IMR-90 (cell line): ENCODE measurements at regions not wholly inside any gene's neighbourhood (a gene's known extent, or its start where the extent isn't known, plus 50 kb on each side); places are given as distances from the start of the nearest gene placed in this dataset.

Experiments
- ATAC-seq: fragments of 200-7000 bp; cut with Tn5 transposase; 2 replicates; pipeline ENCODE4 v1.9.1; 2020; ENCODE audit warnings: low read depth, mild to moderate bottlenecking, moderate library complexity
- BruUV-seq: library from RNA; stranded (reverse); fragments of 400-500 nt; replicated peaks from 2 replicates; lab custom pipeline; 2021; lab: Mats Ljungman, UMichigan
- CTCF ChIA-PET: fragments of 300-600 bp; formaldehyde crosslinking; extraction: SDS; loops from one replicate; lab custom pipeline; 2021; ENCODE audit warnings: antibody characterized with exemption; lab: Yijun Ruan, JAX
- POLR2A ChIA-PET: fragments of 300-600 bp; sonication (Branson Sonifier 250); formaldehyde crosslinking; loops from one replicate; lab custom pipeline; 2022; ENCODE audit warnings: antibody characterized with exemption; ENCODE audit not compliant: unreplicated experiment; lab: Charles Lee
- DNase-seq: peaks from one replicate; pipeline ENCODE4 v3.0.0; 2013
- H2AFZ ChIP-seq: replicated peaks from 2 replicates; pipeline ENCODE3; 2013; ENCODE audit warnings: low read length, mild to moderate bottlenecking; ENCODE audit not compliant: poor library complexity
- H2AK5ac ChIP-seq: 2 replicates; pipeline ENCODE4 v1.6.1; 2013; ENCODE audit warnings: low read depth, low read length, inconsistent platforms
- H2AK9ac ChIP-seq: replicated peaks from 2 replicates; pipeline ENCODE3; 2013; ENCODE audit warnings: mild to moderate bottlenecking, low read depth, low read length, moderate library complexity; ENCODE audit not compliant: poor library complexity
- H2BK120ac ChIP-seq: 2 replicates; pipeline ENCODE4 v1.6.1; 2013; ENCODE audit warnings: low read depth, low read length, inconsistent platforms
- H2BK15ac ChIP-seq: 3 replicates; pipeline ENCODE4 v1.6.1; 2013; ENCODE audit warnings: low read depth, low read length, inconsistent platforms
- H2BK20ac ChIP-seq: 2 replicates; pipeline ENCODE4 v1.6.1; 2013; ENCODE audit warnings: low read depth, mild to moderate bottlenecking, inconsistent platforms, low read length, moderate library complexity
- H2BK5ac ChIP-seq: 2 replicates; pipeline ENCODE4 v1.6.1; 2013; ENCODE audit warnings: mild to moderate bottlenecking, low read depth, low read length, inconsistent platforms; ENCODE audit not compliant: poor library complexity, severe bottlenecking
- H3K14ac ChIP-seq: replicated peaks from 2 replicates; pipeline ENCODE4 v1.6.1; 2013; ENCODE audit warnings: low read depth, low read length, inconsistent platforms
- H3K18ac ChIP-seq: 2 replicates; pipeline ENCODE4 v1.6.1; 2013; ENCODE audit warnings: low read depth, low read length, control low read depth
- H3K23ac ChIP-seq: 2 replicates; pipeline ENCODE4 v1.6.1; 2013; ENCODE audit warnings: low read depth, low read length, inconsistent platforms
- H3K27ac ChIP-seq: 2 replicates; pipeline ENCODE4 v1.5.1; 2013; ENCODE audit warnings: mild to moderate bottlenecking, control low read depth, low read length; ENCODE audit not compliant: insufficient read depth
- H3K27me3 ChIP-seq: 2 replicates; pipeline ENCODE4 v1.6.1; 2013; ENCODE audit warnings: low read length; ENCODE audit not compliant: control insufficient read depth, insufficient read depth
- H3K36me3 ChIP-seq: 2 replicates; pipeline ENCODE4 v1.6.1; 2013; ENCODE audit warnings: low read length, mixed read lengths; ENCODE audit not compliant: control insufficient read depth, insufficient read depth
- H3K4ac ChIP-seq: 2 replicates; pipeline ENCODE4 v1.6.1; 2013; ENCODE audit warnings: low read depth, low read length, inconsistent platforms
- H3K4me1 ChIP-seq: 2 replicates; pipeline ENCODE4 v1.6.1; 2013; ENCODE audit warnings: low read length, mixed read lengths; ENCODE audit not compliant: control insufficient read depth, insufficient read depth
- H3K4me2 ChIP-seq: 2 replicates; pipeline ENCODE4 v1.6.1; 2013; ENCODE audit warnings: low read depth, mild to moderate bottlenecking, control low read depth, low read length, moderate library complexity
- H3K4me3 ChIP-seq: 2 replicates; pipeline ENCODE4 v1.5.1; 2013; ENCODE audit warnings: low read depth, mild to moderate bottlenecking, control low read depth, low read length, moderate library complexity; ENCODE audit not compliant: insufficient read depth
- H3K56ac ChIP-seq: 2 replicates; pipeline ENCODE4 v1.6.1; 2013; ENCODE audit warnings: low read length, inconsistent platforms; ENCODE audit not compliant: insufficient read depth; ENCODE audit errors: extremely low read depth
- H3K79me1 ChIP-seq, 2 experiments: 2 replicates each; pipeline ENCODE4 v1.6.1; 2013; ENCODE audit warnings: low read length in 2 of 2, inconsistent platforms in 1 of 2, low read depth in 1 of 2
- H3K9ac ChIP-seq: 2 replicates; pipeline ENCODE4 v1.6.1; 2013; ENCODE audit warnings: low read depth, low read length, control low read depth
- H3K9me1 ChIP-seq: 2 replicates; pipeline ENCODE4 v1.6.1; 2013; ENCODE audit warnings: low read length, inconsistent platforms; ENCODE audit not compliant: insufficient read depth
- H3K9me3 ChIP-seq: 2 replicates; pipeline ENCODE4 v1.6.1; 2013; ENCODE audit warnings: low read length; ENCODE audit not compliant: control insufficient read depth, insufficient read depth
- H4K20me1 ChIP-seq: 2 replicates; pipeline ENCODE4 v1.6.1; 2013; ENCODE audit warnings: low read length, inconsistent platforms; ENCODE audit not compliant: insufficient read depth
- H4K5ac ChIP-seq: 2 replicates; pipeline ENCODE4 v1.6.1; 2013; ENCODE audit warnings: mild to moderate bottlenecking, low read depth, low read length, control low read depth
- H4K8ac ChIP-seq, 2 experiments: 2 replicates each; pipeline ENCODE4 v1.6.1; 2013; ENCODE audit warnings: low read depth in 2 of 2, low read length in 2 of 2, control low read depth in 1 of 2, inconsistent platforms in 1 of 2
- H4K91ac ChIP-seq: 2 replicates; pipeline ENCODE4 v1.6.1; 2013; ENCODE audit warnings: low read depth, low read length, inconsistent platforms; ENCODE audit not compliant: insufficient read depth
- BHLHE40 ChIP-seq: fragments of 150-350 bp; IDR thresholded peaks from 2 replicates; pipeline ENCODE4 v1.6.1; 2016; ENCODE audit warnings: mild to moderate bottlenecking, low read depth, low read length
- CEBPB ChIP-seq: IDR thresholded peaks from 2 replicates; pipeline ENCODE4 v1.6.1; 2012; ENCODE audit warnings: low read depth, low read length, improper control_type of control experiment
- CHD1 ChIP-seq: IDR thresholded peaks from 2 replicates; pipeline ENCODE4 v1.6.1; 2012; ENCODE audit warnings: low read depth, low read length, improper control_type of control experiment
- FOS ChIP-seq: fragments of 150-350 bp; IDR thresholded peaks from 2 replicates; pipeline ENCODE4 v1.6.1; 2016; ENCODE audit warnings: low read depth, low read length
- MAFK ChIP-seq: IDR thresholded peaks from 2 replicates; pipeline ENCODE4 v1.6.1; 2012; ENCODE audit warnings: low read depth, low read length, improper control_type of control experiment
- MAZ ChIP-seq: IDR thresholded peaks from 2 replicates; pipeline ENCODE4 v1.6.1; 2012; ENCODE audit warnings: low read depth, mild to moderate bottlenecking, low read length, improper control_type of control experiment, moderate library complexity, borderline replicate concordance
- MXI1 ChIP-seq: IDR thresholded peaks from 2 replicates; pipeline ENCODE4 v1.6.1; 2012; ENCODE audit warnings: low read depth, mild to moderate bottlenecking, low read length, moderate library complexity, borderline replicate concordance
- POLR2A ChIP-seq: IDR thresholded peaks from 2 replicates; pipeline ENCODE4 v1.6.1; 2012; ENCODE audit warnings: mild to moderate bottlenecking, low read depth, low read length
- RAD21 ChIP-seq: IDR thresholded peaks from 2 replicates; pipeline ENCODE4 v1.6.1; 2012; ENCODE audit warnings: low read length, improper control_type of control experiment
- RCOR1 ChIP-seq: IDR thresholded peaks from 2 replicates; pipeline ENCODE4 v1.6.1; 2012; ENCODE audit warnings: mild to moderate bottlenecking, low read length, improper control_type of control experiment; ENCODE audit not compliant: insufficient replicate concordance
- RFX5 ChIP-seq: IDR thresholded peaks from 2 replicates; pipeline ENCODE4 v1.8.0; 2012; ENCODE audit warnings: low read depth, mild to moderate bottlenecking, low read length, moderate library complexity
- SMC3 ChIP-seq: fragments of 150-350 bp; IDR thresholded peaks from 2 replicates; pipeline ENCODE4 v1.6.1; 2016; ENCODE audit warnings: low read depth, mild to moderate bottlenecking, antibody characterized with exemption, low read length, moderate library complexity
- USF2 ChIP-seq: fragments of 150-350 bp; IDR thresholded peaks from 2 replicates; pipeline ENCODE4 v1.6.1; 2017; ENCODE audit warnings: mild to moderate bottlenecking, antibody characterized with exemption, low read length, low read depth
- WGBS, 2 experiments: methylation state at CpG; one replicate each; pipeline versions ENCODE4 v1.1.5 to v1.1.7; 2013; ENCODE audit warnings: missing lambda C conversion rate in 2 of 2; ENCODE audit not compliant: insufficient read length in 1 of 2; ENCODE audit errors: extremely low coverage in 2 of 2; 5-methylcytosine and 5-hydroxymethylcytosine counted together
- dilution Hi-C: fragments of 300-500 bp; cut with HindIII; formaldehyde crosslinking; loops from one replicate; pipeline ENCODE4 v1.14.3; 2018; ENCODE audit warnings: low sequenced_read_pairs; ENCODE audit not compliant: unreplicated experiment
- in situ Hi-C: fragments of 300-500 bp; cut with MboI; formaldehyde crosslinking; loops from 3 replicates; pipeline ENCODE4 v1.14.3; 2019; ENCODE audit warnings: low sequenced_read_pairs, inconsistent platforms, mixed read lengths
- intact Hi-C: fragments of 100-400 bp; cut with micrococcal nuclease; formaldehyde crosslinking; loops from 2 replicates; pipeline ENCODE4 v1.10.0; 2022
- TF ChIP-seq, protein P1 (sequence below): conservative IDR thresholded peaks from 2 replicates; pipeline ENCODE4 v1.5.1; 2012; ENCODE audit warnings: mild to moderate bottlenecking, low read depth, low read length, improper control_type of control experiment
- TF ChIP-seq, protein P2 (sequence below): fragments of 150-350 bp; IDR thresholded peaks from 2 replicates; pipeline ENCODE4 v1.6.1; 2016; ENCODE audit warnings: low read depth, mild to moderate bottlenecking, low read length, moderate library complexity, borderline replicate concordance

DNA sequence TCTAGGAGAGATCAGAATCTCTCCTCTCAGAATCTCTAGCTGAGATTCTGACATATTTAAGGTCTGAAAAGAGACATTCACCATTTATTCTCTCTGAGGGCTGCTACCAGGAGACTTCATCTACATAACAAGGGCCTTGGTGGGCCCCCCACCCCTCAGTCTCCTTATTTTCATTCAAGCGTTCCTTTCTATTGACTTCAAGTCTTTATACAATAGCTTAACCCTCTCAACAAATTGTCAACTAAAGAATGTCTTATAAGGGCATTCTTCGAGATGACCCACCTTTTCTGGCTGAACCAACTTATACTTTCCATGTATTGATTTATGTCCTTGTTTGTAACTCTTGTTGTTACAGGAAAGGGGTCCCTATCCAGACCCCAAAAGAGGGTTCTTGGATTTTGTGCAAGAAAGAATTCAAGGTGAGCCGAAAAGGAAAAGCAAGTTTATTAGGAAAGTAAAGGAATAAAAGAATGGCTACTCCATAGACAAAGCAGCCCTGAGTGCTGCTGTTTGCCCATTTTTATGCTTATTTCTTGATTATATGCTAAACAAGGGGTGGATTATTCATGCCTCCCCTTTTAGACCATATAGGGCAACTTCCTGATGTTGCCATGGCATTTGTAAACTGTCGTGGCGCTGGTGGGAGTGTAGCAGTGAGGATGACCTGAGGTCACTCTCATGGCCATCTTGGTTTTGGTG lies 209.5 kb upstream of the ALCAM start:
- H4K8ac ChIP-seq, result no peak overlapping the region
- H3K9ac ChIP-seq, result no peak overlapping the region
- H3K4me3 ChIP-seq, result no peak overlapping the region
- no peaks in the 10 kb centered on the region for H3K9me3 ChIP-seq
- ChIA-PET POLR2A (no interaction called here), CTCF (no interaction called here)
- no peak overlapping the region for H3K18ac ChIP-seq
- dilution Hi-C loops (no loop called here), intact Hi-C loops (no loop called here), in situ Hi-C loops (no loop called here)
- H3K14ac ChIP-seq, result no peak overlapping the region
- no peak overlapping the region for H3K4me2 ChIP-seq
- H3K4ac ChIP-seq, result no peak overlapping the region
- no peak overlapping the region for H2AK5ac ChIP-seq
- H3K9me1 ChIP-seq, result no peaks in the 10 kb centered on the region
- TF ChIP-seq CHD1 (no peak), SMC3 (no peak), POLR2A (no peak), RCOR1 (no peak), MAFK (no peak), RFX5 (no peak), MXI1 (no peak), FOS (no peak), CEBPB (no peak), RAD21 (no peak), MAZ (no peak), BHLHE40 (no peak), USF2 (no peak)
- TF ChIP-seq, protein P1, sequence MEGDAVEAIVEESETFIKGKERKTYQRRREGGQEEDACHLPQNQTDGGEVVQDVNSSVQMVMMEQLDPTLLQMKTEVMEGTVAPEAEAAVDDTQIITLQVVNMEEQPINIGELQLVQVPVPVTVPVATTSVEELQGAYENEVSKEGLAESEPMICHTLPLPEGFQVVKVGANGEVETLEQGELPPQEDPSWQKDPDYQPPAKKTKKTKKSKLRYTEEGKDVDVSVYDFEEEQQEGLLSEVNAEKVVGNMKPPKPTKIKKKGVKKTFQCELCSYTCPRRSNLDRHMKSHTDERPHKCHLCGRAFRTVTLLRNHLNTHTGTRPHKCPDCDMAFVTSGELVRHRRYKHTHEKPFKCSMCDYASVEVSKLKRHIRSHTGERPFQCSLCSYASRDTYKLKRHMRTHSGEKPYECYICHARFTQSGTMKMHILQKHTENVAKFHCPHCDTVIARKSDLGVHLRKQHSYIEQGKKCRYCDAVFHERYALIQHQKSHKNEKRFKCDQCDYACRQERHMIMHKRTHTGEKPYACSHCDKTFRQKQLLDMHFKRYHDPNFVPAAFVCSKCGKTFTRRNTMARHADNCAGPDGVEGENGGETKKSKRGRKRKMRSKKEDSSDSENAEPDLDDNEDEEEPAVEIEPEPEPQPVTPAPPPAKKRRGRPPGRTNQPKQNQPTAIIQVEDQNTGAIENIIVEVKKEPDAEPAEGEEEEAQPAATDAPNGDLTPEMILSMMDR, result no peak
- TF ChIP-seq, protein P2, sequence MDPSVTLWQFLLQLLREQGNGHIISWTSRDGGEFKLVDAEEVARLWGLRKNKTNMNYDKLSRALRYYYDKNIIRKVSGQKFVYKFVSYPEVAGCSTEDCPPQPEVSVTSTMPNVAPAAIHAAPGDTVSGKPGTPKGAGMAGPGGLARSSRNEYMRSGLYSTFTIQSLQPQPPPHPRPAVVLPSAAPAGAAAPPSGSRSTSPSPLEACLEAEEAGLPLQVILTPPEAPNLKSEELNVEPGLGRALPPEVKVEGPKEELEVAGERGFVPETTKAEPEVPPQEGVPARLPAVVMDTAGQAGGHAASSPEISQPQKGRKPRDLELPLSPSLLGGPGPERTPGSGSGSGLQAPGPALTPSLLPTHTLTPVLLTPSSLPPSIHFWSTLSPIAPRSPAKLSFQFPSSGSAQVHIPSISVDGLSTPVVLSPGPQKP, result no peak
- H3K4me1 ChIP-seq, result no peaks in the 10 kb centered on the region
- no peak overlapping the region for H2BK15ac ChIP-seq
- H2AK9ac ChIP-seq, result no peak overlapping the region
- H3K36me3 ChIP-seq, result no peaks in the 10 kb centered on the region
- ATAC-seq, result no peak
- H4K5ac ChIP-seq, result no peak overlapping the region
- H2AFZ ChIP-seq, result no peak overlapping the region
- H4K20me1 ChIP-seq, result no peaks in the 10 kb centered on the region
- H2BK20ac ChIP-seq, result no peak overlapping the region
- H3K56ac ChIP-seq, result no peak overlapping the region
- H3K27ac ChIP-seq, result no peak overlapping the region
- DNase-seq, result no peak
- H3K27me3 ChIP-seq, result no peaks in the 10 kb centered on the region
- WGBS, 2 experiments, result no CpG with 5 or more reads among the region's 5 CpGs
- no peaks in the 10 kb centered on the region for H3K79me1 ChIP-seq
- H2BK5ac ChIP-seq, result no peak overlapping the region
- no TSS peak for BruUV-seq
- H3K23ac ChIP-seq, result no peak overlapping the region
- H2BK120ac ChIP-seq, result no peak overlapping the region
- H4K91ac ChIP-seq, result no peak overlapping the region
